ENCODE measurements at regions not wholly inside any gene's neighbourhood (a gene's known extent, or its start where the extent isn't known, plus 50 kb on each side); places are given as distances from the start of the nearest gene placed in this dataset.

GRCh38 chr9:110148891-110149290, 59.1 kb downstream of the C9orf152 start:
- no peak for TF ChIP-seq CTCF (conservative IDR thresholded peaks at IDR 0.05; ENCODE audit: low read depth, low read length)
- TF ChIP-seq EZH2phosphoT487 (IDR thresholded peaks at IDR 0.05; ENCODE audit: borderline replicate concordance, low read length), result no peak
- TF ChIP-seq EZH2 (IDR thresholded peaks at IDR 0.05; ENCODE audit: low read length, unreplicated experiment), result no peak

Data from PC-3 (cell line).